Heart left ventricle (tissue), 13 donors: ENCODE measurements at regions not wholly inside any gene's neighbourhood (a gene's known extent, or its start where the extent isn't known, plus 50 kb on each side); places are given as distances from the start of the nearest gene placed in this dataset.

Source experiments
- POLR2A ChIP-seq, 2 donors: fragments of 450-650 bp; IDR thresholded peaks; one replicate each; pipeline ENCODE4 v1.6.1; 2017; ENCODE audit warnings: antibody characterized with exemption in 2 of 2, mild to moderate bottlenecking in 2 of 2, moderate library complexity in 2 of 2
- TF ChIP-seq, protein P1 (sequence below), 12 donors: fragments of 200-600 bp; sonication (generic) in 4 of 12; IDR thresholded peaks; one replicate each; pipeline versions ENCODE4 v1.5.0 to v1.8.0; 2018 to 2022; ENCODE audit warnings: antibody characterized with exemption in 12 of 12, mild to moderate bottlenecking in 5 of 12
- donor health status: ischemic (EF 13 %, LVEDD 7.1; RV severe dilation, severe dysfunction).
- donor health status: DM: no; HTN: yes; CAD: no.
- donor health status: DM: no; HTN: no; CAD: no.
- donor health status: ischemic (EF 25% LVEDD 6.9; RV normal size, moderate dysfunction).
- donor health status: ischemic (EF 25% LVEDD 5.7; RV mildly dilated, moderate dysfunction).
- donor health status: ischemic (EF 35%, LVEDD 5.7; RV mildly dilated, moderate dysfunction).
- donor health status: nonischemic (EF 11% LVEDD 7.7; RV severe dilation, severe dysfunction).
- donor health status: DM: yes; HTN: yes; CAD: no.
- donor health status: PGD.
- donor health status: ischemic (EF 29% LVEDD 5.4; RV normal size, mild dysfunction).
- donor health status: nonischemic (EF 23%, LVEDD 6.1; RV moderate dilation, normal function).

DNA sequence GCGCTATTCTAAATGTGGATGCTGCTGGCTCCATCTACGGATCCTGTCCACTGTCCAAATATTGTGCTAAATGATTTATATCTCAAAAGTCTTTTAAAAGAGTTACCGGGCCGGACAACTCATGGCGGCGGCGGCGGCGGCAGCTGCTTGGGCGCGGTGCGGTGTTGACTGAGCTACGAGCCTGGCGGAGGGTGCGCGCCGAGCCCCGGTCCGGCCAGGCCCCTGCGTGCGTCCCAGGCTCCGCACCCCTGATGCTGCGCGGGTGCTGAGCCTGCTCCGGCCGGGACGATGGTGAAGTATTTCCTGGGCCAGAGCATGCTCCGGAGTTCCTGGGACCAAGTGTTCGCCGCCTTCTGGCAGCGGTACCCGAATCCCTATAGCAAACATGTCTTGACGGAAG, 303.4 kb downstream of the CENPW start:
- TF ChIP-seq, protein P1, sequence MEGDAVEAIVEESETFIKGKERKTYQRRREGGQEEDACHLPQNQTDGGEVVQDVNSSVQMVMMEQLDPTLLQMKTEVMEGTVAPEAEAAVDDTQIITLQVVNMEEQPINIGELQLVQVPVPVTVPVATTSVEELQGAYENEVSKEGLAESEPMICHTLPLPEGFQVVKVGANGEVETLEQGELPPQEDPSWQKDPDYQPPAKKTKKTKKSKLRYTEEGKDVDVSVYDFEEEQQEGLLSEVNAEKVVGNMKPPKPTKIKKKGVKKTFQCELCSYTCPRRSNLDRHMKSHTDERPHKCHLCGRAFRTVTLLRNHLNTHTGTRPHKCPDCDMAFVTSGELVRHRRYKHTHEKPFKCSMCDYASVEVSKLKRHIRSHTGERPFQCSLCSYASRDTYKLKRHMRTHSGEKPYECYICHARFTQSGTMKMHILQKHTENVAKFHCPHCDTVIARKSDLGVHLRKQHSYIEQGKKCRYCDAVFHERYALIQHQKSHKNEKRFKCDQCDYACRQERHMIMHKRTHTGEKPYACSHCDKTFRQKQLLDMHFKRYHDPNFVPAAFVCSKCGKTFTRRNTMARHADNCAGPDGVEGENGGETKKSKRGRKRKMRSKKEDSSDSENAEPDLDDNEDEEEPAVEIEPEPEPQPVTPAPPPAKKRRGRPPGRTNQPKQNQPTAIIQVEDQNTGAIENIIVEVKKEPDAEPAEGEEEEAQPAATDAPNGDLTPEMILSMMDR (IDR thresholded peaks at IDR 0.05): no peak
- TF ChIP-seq POLR2A (IDR thresholded peaks at IDR 0.05): no peak
